ENCODE measurements at regions not wholly inside any gene's neighbourhood (a gene's known extent, or its start where the extent isn't known, plus 50 kb on each side); places are given as distances from the start of the nearest gene placed in this dataset.

GRCh38 chr20:17150858-17151257 is 76.0 kb upstream of the PCSK2 start:
- H3K36me3 ChIP-seq (ENCODE audit: insufficient read depth, low read length), result no peaks in the 10 kb centered on the region
- TF ChIP-seq EZH2phosphoT487 (IDR thresholded peaks at IDR 0.05; ENCODE audit: borderline replicate concordance) (no peak), CTCF (conservative IDR thresholded peaks at IDR 0.05; ENCODE audit: low read length) (no peak)
- H4K20me1 ChIP-seq (ENCODE audit: insufficient read depth, low read length, poor library complexity, severe bottlenecking), result no peaks in the 10 kb centered on the region

GRCh38 chr20:17155401-17155800 is 71.4 kb upstream of the PCSK2 start:
- Histone ChIP-seq H3K9me2 (replicated peaks; ENCODE audit: low read depth, low read length) (no peaks in the 10 kb centered on the region), H3K36me3 (ENCODE audit: insufficient read depth, low read length) (no peaks in the 10 kb centered on the region), H3K9me3 (ENCODE audit: insufficient read depth, low read depth, low read length) (peaks cover 3% of the 10 kb centered on the region; the same call in 1 of the 2 replicates), H4K20me1 (ENCODE audit: insufficient read depth, low read length, poor library complexity, severe bottlenecking) (no peaks in the 10 kb centered on the region), H3K79me2 (ENCODE audit: insufficient read depth, low read length) (no peaks in the 10 kb centered on the region), H3K27me3 (ENCODE audit: insufficient read depth, low read length, poor library complexity, severe bottlenecking) (no peaks in the 10 kb centered on the region), H3K4me1 (ENCODE audit: insufficient read depth, low read length, poor library complexity, severe bottlenecking) (no peaks in the 10 kb centered on the region), H3K4me3 (ENCODE audit: low read length, poor library complexity, severe bottlenecking) (no peak overlapping the region), H3K9ac (ENCODE audit: low read depth, low read length, poor library complexity, severe bottlenecking) (no peak overlapping the region), H2AFZ (ENCODE audit: low read length) (no peak overlapping the region), H3F3A (ENCODE audit: low read depth) (no peaks in the 10 kb centered on the region), H3K4me2 (ENCODE audit: low read depth, low read length, poor library complexity, severe bottlenecking) (no peak overlapping the region)
- TF ChIP-seq CTCF (conservative IDR thresholded peaks at IDR 0.05; ENCODE audit: low read length) (no peak), EZH2phosphoT487 (IDR thresholded peaks at IDR 0.05; ENCODE audit: borderline replicate concordance) (no peak)

More at GRCh38 chr20:17150858-17151257, 76.0 kb upstream of the PCSK2 start:
- no peak overlapping the region for H3K9ac ChIP-seq (ENCODE audit: low read depth, low read length, poor library complexity, severe bottlenecking)
- no peaks in the 10 kb centered on the region for H3K9me2 ChIP-seq (replicated peaks; ENCODE audit: low read depth, low read length)
- H3F3A ChIP-seq (ENCODE audit: low read depth), result no peaks in the 10 kb centered on the region
- no peak overlapping the region for H3K4me2 ChIP-seq (ENCODE audit: low read depth, low read length, poor library complexity, severe bottlenecking)
- no peaks in the 10 kb centered on the region for H3K79me2 ChIP-seq (ENCODE audit: insufficient read depth, low read length)
- H3K27me3 ChIP-seq (ENCODE audit: insufficient read depth, low read length, poor library complexity, severe bottlenecking), result no peaks in the 10 kb centered on the region
- peaks cover 3% of the 10 kb centered on the region; the same call in 1 of the 2 replicates for H3K9me3 ChIP-seq (ENCODE audit: insufficient read depth, low read depth, low read length)
- H3K4me3 ChIP-seq (ENCODE audit: low read length, poor library complexity, severe bottlenecking), result no peak overlapping the region
- no peak overlapping the region for H2AFZ ChIP-seq (ENCODE audit: low read length)
- H3K4me1 ChIP-seq (ENCODE audit: insufficient read depth, low read length, poor library complexity, severe bottlenecking), result no peaks in the 10 kb centered on the region

- H3F3A ChIP-seq (ENCODE audit: low read depth), result no peaks in the 10 kb centered on the region
- H3K9me3 ChIP-seq (ENCODE audit: insufficient read depth, low read depth, low read length), result no peaks in the 10 kb centered on the region
- no peak overlapping the region for H2AFZ ChIP-seq (ENCODE audit: low read length)
- no peaks in the 10 kb centered on the region for H3K4me1 ChIP-seq (ENCODE audit: insufficient read depth, low read length, poor library complexity, severe bottlenecking)
- no peak overlapping the region for H3K4me3 ChIP-seq (ENCODE audit: low read length, poor library complexity, severe bottlenecking)
- no peaks in the 10 kb centered on the region for H3K36me3 ChIP-seq (ENCODE audit: insufficient read depth, low read length)
- no peak overlapping the region for H3K4me2 ChIP-seq (ENCODE audit: low read depth, low read length, poor library complexity, severe bottlenecking)
- H3K27me3 ChIP-seq (ENCODE audit: insufficient read depth, low read length, poor library complexity, severe bottlenecking), result no peaks in the 10 kb centered on the region
- no peak overlapping the region for H3K9ac ChIP-seq (ENCODE audit: low read depth, low read length, poor library complexity, severe bottlenecking)
- no peaks in the 10 kb centered on the region for H3K9me2 ChIP-seq (replicated peaks; ENCODE audit: low read depth, low read length)
- H4K20me1 ChIP-seq (ENCODE audit: insufficient read depth, low read length, poor library complexity, severe bottlenecking), result no peaks in the 10 kb centered on the region
- TF ChIP-seq EZH2phosphoT487 (IDR thresholded peaks at IDR 0.05; ENCODE audit: borderline replicate concordance) (no peak), CTCF (conservative IDR thresholded peaks at IDR 0.05; ENCODE audit: low read length) (no peak)
- H3K79me2 ChIP-seq (ENCODE audit: insufficient read depth, low read length), result no peaks in the 10 kb centered on the region
These were observed 68.1 kb upstream of the PCSK2 start for GRCh38 chr20:17158701-17159100.
